Sigmoid colon (tissue), 4 donors: ENCODE measurements at regions not wholly inside any gene's neighbourhood (a gene's known extent, or its start where the extent isn't known, plus 50 kb on each side); places are given as distances from the start of the nearest gene placed in this dataset.

Source experiments
- POLR2A ChIP-seq, 2 donors: fragments of 450-650 bp; IDR thresholded peaks; one replicate each; pipeline ENCODE4 v1.6.1; 2016; ENCODE audit warnings: antibody characterized with exemption in 2 of 2, mild to moderate bottlenecking in 2 of 2, moderate library complexity in 2 of 2
- POLR2AphosphoS5 ChIP-seq, 4 donors: sonication (generic); formaldehyde crosslinking; IDR thresholded peaks; one replicate each; pipeline ENCODE4 v1.6.1; 2017; ENCODE audit warnings: antibody characterized with exemption in 4 of 4

GRCh38 chr9:103210607-103211006 is 215.5 kb downstream of the CYLC2 start:
- TF ChIP-seq POLR2AphosphoS5 (IDR thresholded peaks at IDR 0.05) (no peak), POLR2A (IDR thresholded peaks at IDR 0.05) (no peak)
